CD14-positive monocyte (primary cell): ENCODE measurements at regions not wholly inside any gene's neighbourhood (a gene's known extent, or its start where the extent isn't known, plus 50 kb on each side); places are given as distances from the start of the nearest gene placed in this dataset.

Experiments used
- DNase-seq, 3 donors: peaks; one replicate each; pipeline ENCODE4 v3.0.0-alpha.2; 2011 to 2022
- H2AFZ ChIP-seq: 2 replicates; pipeline ENCODE4 v1.6.0; 2012; ENCODE audit warnings: mild to moderate bottlenecking, low read depth, low read length, inconsistent platforms; ENCODE audit not compliant: insufficient read depth, poor library complexity, severe bottlenecking
- H3K27ac ChIP-seq, 2 donors: 1 replicate in 1 of 2; 2 replicates in 1 of 2; pipeline ENCODE4 v1.5.1; 2012 to 2013; ENCODE audit warnings: low read length in 2 of 2, control low read depth in 1 of 2, inconsistent platforms in 1 of 2, low read depth in 1 of 2, mild to moderate bottlenecking in 1 of 2
- H3K27me3 ChIP-seq, 2 donors: one replicate each; pipeline versions ENCODE4 v1.6.0 to v1.6.1; 2011 to 2013; ENCODE audit warnings: low read length in 2 of 2; ENCODE audit not compliant: control insufficient read depth in 2 of 2, insufficient read depth in 2 of 2
- H3K36me3 ChIP-seq, 2 donors: replicated peaks in 1 of 2; 1 replicate in 1 of 2; 2 replicates in 1 of 2; pipeline versions ENCODE4 v1.5.1 to v1.6.1; 2012 to 2013; ENCODE audit warnings: low read length in 2 of 2, control low read depth in 1 of 2, inconsistent platforms in 1 of 2, mild to moderate bottlenecking in 1 of 2; ENCODE audit not compliant: insufficient read depth in 2 of 2, control insufficient read depth in 1 of 2
- H3K4me1 ChIP-seq, 2 donors: 1 replicate in 1 of 2; 2 replicates in 1 of 2; pipeline versions ENCODE4 v1.5.1 to v1.6.1; 2012 to 2013; ENCODE audit warnings: low read length in 2 of 2, control low read depth in 1 of 2, inconsistent platforms in 1 of 2, mild to moderate bottlenecking in 1 of 2, moderate library complexity in 1 of 2; ENCODE audit not compliant: insufficient read depth in 2 of 2, control insufficient read depth in 1 of 2
- H3K4me2 ChIP-seq: replicated peaks from 2 replicates; pipeline ENCODE3; 2012; ENCODE audit warnings: low read length, moderate library complexity, mild to moderate bottlenecking; ENCODE audit not compliant: poor library complexity, severe bottlenecking; ENCODE audit errors: extremely low read depth
- H3K4me3 ChIP-seq, 3 experiments: fragments of 200-600 bp in 1 of 3; sonication (generic) in 1 of 3; replicated peaks in 1 of 3; 1 replicate in 2 of 3; 2 replicates in 1 of 3; pipeline ENCODE4 v1.5.1; 2011 to 2013; ENCODE audit warnings: low read length in 3 of 3, mild to moderate bottlenecking in 3 of 3, control low read depth in 2 of 3, low read depth in 2 of 3, inconsistent platforms in 1 of 3, moderate library complexity in 1 of 3
- H3K79me2 ChIP-seq: 2 replicates; pipeline ENCODE4 v1.6.0; 2012; ENCODE audit warnings: mild to moderate bottlenecking, control low read depth, inconsistent platforms, low read length, moderate library complexity; ENCODE audit not compliant: insufficient read depth
- H3K9ac ChIP-seq: 2 replicates; pipeline ENCODE4 v1.6.0; 2017; ENCODE audit warnings: low read length, mild to moderate bottlenecking; ENCODE audit not compliant: insufficient read depth, poor library complexity, severe bottlenecking
- H3K9me3 ChIP-seq, 2 donors: replicated peaks in 1 of 2; 1 replicate in 1 of 2; 2 replicates in 1 of 2; pipeline versions ENCODE4 v1.5.1 to v1.6.1; 2012 to 2013; ENCODE audit warnings: low read length in 2 of 2, control low read depth in 1 of 2; ENCODE audit not compliant: control insufficient read depth in 1 of 2, insufficient read depth in 1 of 2
- H4K20me1 ChIP-seq: 2 replicates; pipeline ENCODE4 v1.6.0; 2012; ENCODE audit warnings: mild to moderate bottlenecking, low read length, control low read depth, moderate library complexity; ENCODE audit not compliant: insufficient read depth
- H3K27ac Mint-ChIP-seq, 7 donors: one replicate each; pipeline ENCODE4 v1.8.0; 2020; ENCODE audit warnings: mild to moderate bottlenecking in 7 of 7, mixed read lengths in 7 of 7, moderate library complexity in 6 of 7, inconsistent platforms in 2 of 7
- H3K27me3 Mint-ChIP-seq, 3 donors: one replicate each; pipeline ENCODE4 v1.8.0; 2021 to 2022; ENCODE audit warnings: low read depth in 3 of 3, mild to moderate bottlenecking in 3 of 3, mixed read lengths in 3 of 3, moderate library complexity in 3 of 3, inconsistent platforms in 1 of 3
- H3K36me3 Mint-ChIP-seq, 2 donors: one replicate each; pipeline ENCODE4 v1.8.0; 2020; ENCODE audit warnings: mixed read lengths in 2 of 2, inconsistent platforms in 1 of 2, mild to moderate bottlenecking in 1 of 2
- H3K4me1 Mint-ChIP-seq: one replicate; pipeline ENCODE4 v1.8.0; 2020; ENCODE audit warnings: mild to moderate bottlenecking, mixed read lengths
- H3K4me3 Mint-ChIP-seq, 2 donors: one replicate each; pipeline ENCODE4 v1.8.0; 2020; ENCODE audit warnings: mild to moderate bottlenecking in 2 of 2, mixed read lengths in 2 of 2, moderate library complexity in 1 of 2
- H3K9me3 Mint-ChIP-seq, 7 donors: one replicate each; pipeline ENCODE4 v1.8.0; 2020 to 2022; ENCODE audit warnings: mixed read lengths in 7 of 7, mild to moderate bottlenecking in 6 of 7, moderate library complexity in 6 of 7, inconsistent platforms in 2 of 7
- CTCF ChIP-seq: fragments of 200-600 bp; IDR thresholded peaks from one replicate; pipeline ENCODE4 v1.8.0; 2022; ENCODE audit warnings: antibody characterized with exemption, mild to moderate bottlenecking
- whole genome bisulfite sequencing: methylation state at CpG from one replicate; pipeline ENCODE4 v1.1.5; 2013; ENCODE audit warnings: missing lambda C conversion rate; ENCODE audit not compliant: insufficient coverage; 5-methylcytosine and 5-hydroxymethylcytosine counted together
- intact Hi-C, 2 donors: fragments of 100-400 bp; cut with micrococcal nuclease; formaldehyde crosslinking; loops; one replicate each; pipeline versions ENCODE4 v1.15.0 to v1.15.1; 2023

DNA sequence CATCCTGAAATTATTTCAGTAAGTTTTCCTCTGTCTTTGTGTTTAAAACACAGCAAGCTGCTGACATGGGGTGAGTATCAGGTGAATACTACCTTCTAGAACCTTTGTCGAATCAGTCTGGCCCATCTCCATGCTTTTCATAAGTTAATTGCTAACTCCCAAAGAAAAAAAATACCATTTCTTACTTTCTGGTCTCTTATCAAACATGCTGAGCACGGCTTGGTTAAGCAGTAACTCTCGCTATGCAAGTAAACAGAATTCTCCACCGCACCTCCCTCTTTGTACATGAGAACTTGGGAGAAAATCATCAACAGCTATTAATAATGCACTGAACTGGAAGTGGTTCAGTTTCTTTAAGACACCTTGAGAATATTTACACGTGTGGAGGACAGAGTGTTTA, 88.6 kb downstream of the FGF9 start:
- no peaks in the 10 kb centered on the region for H3K4me1 ChIP-seq
- no peak overlapping the region for H3K4me2 ChIP-seq
- 85% methylated on average over 4 of the region's 5 CpGs for WGBS
- no peaks in the 10 kb centered on the region for H3K9me3 ChIP-seq
- no peak overlapping the region for H3K9ac ChIP-seq
- H3K27ac Mint-ChIP-seq = no peak overlapping the region
- H3K4me3 ChIP-seq = no peak overlapping the region
- no peaks in the 10 kb centered on the region for H3K36me3 Mint-ChIP-seq
- no peak overlapping the region for H3K27ac ChIP-seq
- no peak for DNase-seq
- no peak overlapping the region for H3K4me3 Mint-ChIP-seq
- intact Hi-C loops = no loop called here
- TF ChIP-seq CTCF = no peak
- H3K27me3 Mint-ChIP-seq = peaks cover 3 to 4% (median 4%) of the 10 kb centered on the region in 3 donors
- no peaks in the 10 kb centered on the region for H3K36me3 ChIP-seq
- H3K79me2 ChIP-seq = no peaks in the 10 kb centered on the region
- H4K20me1 ChIP-seq = no peaks in the 10 kb centered on the region
- no peaks in the 10 kb centered on the region for H3K27me3 ChIP-seq
- no peak overlapping the region for H2AFZ ChIP-seq
- H3K4me1 Mint-ChIP-seq = no peaks in the 10 kb centered on the region
- peaks cover 0 to 9% (median 0%) of the 10 kb centered on the region in 7 donors for H3K9me3 Mint-ChIP-seq

- WGBS = 85% methylated on average over 3 of the region's 6 CpGs
- Histone ChIP-seq H3K27me3 (no peaks in the 10 kb centered on the region), H3K4me2 (no peak overlapping the region), H2AFZ (no peak overlapping the region), H4K20me1 (no peaks in the 10 kb centered on the region), H3K27ac (no peak overlapping the region), H3K9ac (no peak overlapping the region), H3K4me1 (no peaks in the 10 kb centered on the region), H3K4me3 (no peak overlapping the region), H3K9me3 (no peaks in the 10 kb centered on the region), H3K36me3 (no peaks in the 10 kb centered on the region), H3K79me2 (no peaks in the 10 kb centered on the region)
- TF ChIP-seq CTCF = no peak
- H3K27me3 Mint-ChIP-seq = peaks cover 3 to 4% (median 4%) of the 10 kb centered on the region in 3 donors
- no peak overlapping the region for H3K27ac Mint-ChIP-seq
- intact Hi-C loops = no loop called here
- H3K4me1 Mint-ChIP-seq = no peaks in the 10 kb centered on the region
- DNase-seq = no peak
- H3K4me3 Mint-ChIP-seq = no peak overlapping the region
- no peaks in the 10 kb centered on the region for H3K36me3 Mint-ChIP-seq
- peaks cover 0 to 9% (median 0%) of the 10 kb centered on the region in 7 donors for H3K9me3 Mint-ChIP-seq
Observed at GRCh38 chr13:21759911-21760310, 89.0 kb downstream of the FGF9 start.
